Gastrocnemius medialis (tissue), 4 donors: ENCODE measurements at regions not wholly inside any gene's neighbourhood (a gene's known extent, or its start where the extent isn't known, plus 50 kb on each side); places are given as distances from the start of the nearest gene placed in this dataset.

ENCODE experiments used
- CTCF ChIP-seq, 5 experiments: fragments of 450-650 bp in 3 of 5; fragments of 200-600 bp in 2 of 5; sonication (generic) in 2 of 5; IDR thresholded peaks in 4 of 5; conservative IDR thresholded peaks in 1 of 5; 1 replicate in 4 of 5; 2 replicates in 1 of 5; pipeline ENCODE4 v1.5.1; 2016 to 2019; ENCODE audit warnings: antibody characterized with exemption in 5 of 5, mild to moderate bottlenecking in 3 of 5, moderate library complexity in 3 of 5
- POLR2A ChIP-seq, 2 donors: fragments of 450-650 bp; IDR thresholded peaks; one replicate each; pipeline ENCODE4 v1.6.1; 2017; ENCODE audit warnings: antibody characterized with exemption in 2 of 2, mild to moderate bottlenecking in 2 of 2, moderate library complexity in 2 of 2

GRCh38 chr6:168983925-168984324, 269.7 kb downstream of the THBS2 start:
- no peak for TF ChIP-seq POLR2A (IDR thresholded peaks at IDR 0.05)
- TF ChIP-seq CTCF (IDR thresholded peaks at IDR 0.05 in 4 of 5, conservative IDR thresholded peaks at IDR 0.05 in 1 of 5), result no peak
